ENCODE measurements at regions not wholly inside any gene's neighbourhood (a gene's known extent, or its start where the extent isn't known, plus 50 kb on each side); places are given as distances from the start of the nearest gene placed in this dataset.

- Histone ChIP-seq H3K4me3 (ENCODE audit: low read depth, low read length, poor library complexity, severe bottlenecking) (no peak overlapping the region), H3K27ac (ENCODE audit: low read depth, low read length, poor library complexity, severe bottlenecking) (no peak overlapping the region), H3K4me1 (ENCODE audit: insufficient read depth, low read length, poor library complexity, severe bottlenecking) (no peaks in the 10 kb centered on the region), H3K9me3 (ENCODE audit: low read depth, low read length, poor library complexity, severe bottlenecking) (no peaks in the 10 kb centered on the region), H3K36me3 (ENCODE audit: insufficient read depth, low read length, poor library complexity, severe bottlenecking) (no peaks in the 10 kb centered on the region), H3K27me3 (replicated peaks; ENCODE audit: insufficient read depth, low read depth, low read length, poor library complexity) (no peaks in the 10 kb centered on the region)
- BruUV-seq (replicated peaks): no TSS peak
- POLR2A ChIA-PET (ENCODE audit: low non-redundant PET): no interaction called here
- CTCF ChIA-PET: no interaction called here
- TF ChIP-seq CTCF (conservative IDR thresholded peaks at IDR 0.05; ENCODE audit: low read depth, low read length) (no peak), EZH2 (IDR thresholded peaks at IDR 0.05; ENCODE audit: borderline replicate concordance, low read depth, low read length, poor library complexity, severe bottlenecking) (no peak)
- no peak for DNase-seq (ENCODE audit: low spot score)
- intact Hi-C loops (cut with micrococcal nuclease; ENCODE audit: unreplicated experiment): no loop called here
Measured at GRCh38 chr5:145495196-145495595, 339.9 kb downstream of the PRELID2 start.

GRCh38 chr5:145493435-145493834, 341.7 kb downstream of the PRELID2 start:
- Histone ChIP-seq H3K36me3 (ENCODE audit: insufficient read depth, low read length, poor library complexity, severe bottlenecking) (no peaks in the 10 kb centered on the region), H3K4me3 (ENCODE audit: low read depth, low read length, poor library complexity, severe bottlenecking) (no peak overlapping the region), H3K4me1 (ENCODE audit: insufficient read depth, low read length, poor library complexity, severe bottlenecking) (no peaks in the 10 kb centered on the region), H3K27ac (ENCODE audit: low read depth, low read length, poor library complexity, severe bottlenecking) (no peak overlapping the region), H3K9me3 (ENCODE audit: low read depth, low read length, poor library complexity, severe bottlenecking) (no peaks in the 10 kb centered on the region), H3K27me3 (replicated peaks; ENCODE audit: insufficient read depth, low read depth, low read length, poor library complexity) (no peaks in the 10 kb centered on the region)
- DNase-seq (ENCODE audit: low spot score): no peak
- BruUV-seq (replicated peaks): no TSS peak
- TF ChIP-seq EZH2 (IDR thresholded peaks at IDR 0.05; ENCODE audit: borderline replicate concordance, low read depth, low read length, poor library complexity, severe bottlenecking) (no peak), CTCF (conservative IDR thresholded peaks at IDR 0.05; ENCODE audit: low read depth, low read length) (no peak)
- POLR2A ChIA-PET (ENCODE audit: low non-redundant PET): no interaction called here
- intact Hi-C loops (cut with micrococcal nuclease; ENCODE audit: unreplicated experiment): no loop called here
- CTCF ChIA-PET: no interaction called here

- no peaks in the 10 kb centered on the region for H3K27me3 ChIP-seq (replicated peaks; ENCODE audit: insufficient read depth, low read depth, low read length, poor library complexity)
- POLR2A ChIA-PET (ENCODE audit: low non-redundant PET): no interaction called here
- H3K4me3 ChIP-seq (ENCODE audit: low read depth, low read length, poor library complexity, severe bottlenecking): no peak overlapping the region
- BruUV-seq (replicated peaks): no TSS peak
- H3K36me3 ChIP-seq (ENCODE audit: insufficient read depth, low read length, poor library complexity, severe bottlenecking): no peaks in the 10 kb centered on the region
- no peak overlapping the region for H3K27ac ChIP-seq (ENCODE audit: low read depth, low read length, poor library complexity, severe bottlenecking)
- TF ChIP-seq EZH2 (IDR thresholded peaks at IDR 0.05; ENCODE audit: borderline replicate concordance, low read depth, low read length, poor library complexity, severe bottlenecking) (no peak), CTCF (conservative IDR thresholded peaks at IDR 0.05; ENCODE audit: low read depth, low read length) (no peak)
- H3K9me3 ChIP-seq (ENCODE audit: low read depth, low read length, poor library complexity, severe bottlenecking): no peaks in the 10 kb centered on the region
- no peaks in the 10 kb centered on the region for H3K4me1 ChIP-seq (ENCODE audit: insufficient read depth, low read length, poor library complexity, severe bottlenecking)
- CTCF ChIA-PET: no interaction called here
- intact Hi-C loops (cut with micrococcal nuclease; ENCODE audit: unreplicated experiment): no loop called here
- DNase-seq (ENCODE audit: low spot score): no peak
Measured at GRCh38 chr5:145489516-145489915, 345.6 kb downstream of the PRELID2 start.

Measured in A673 (cell line).